Activated CD4-positive, alpha-beta T cell treated with anti-CD3 and anti-CD28 coated beads, Interleukin-2, amount 50 U/mL, for 24 hours (primary cell): ENCODE measurements at regions not wholly inside any gene's neighbourhood (a gene's known extent, or its start where the extent isn't known, plus 50 kb on each side); places are given as distances from the start of the nearest gene placed in this dataset.
"Not testable (repeated sequence)": the region's sequence is repeated elsewhere in the genome, so short reads cannot be mapped to it uniquely, and the experiment has no call there.

ENCODE experiments used
- DNase-seq, 2 donors: peaks; one replicate each; pipeline ENCODE4 v3.0.0-alpha.2; 2020; ENCODE audit warnings: low read depth in 1 of 2, low spot score in 1 of 2

GRCh38 chr4:181843797-181844196 is 399.4 kb upstream of the TENM3 start:
- not testable (repeated sequence) for DNase-seq

- DNase-seq: no peak
Measured at GRCh38 chr4:181845617-181846016, 397.6 kb upstream of the TENM3 start.

DNA sequence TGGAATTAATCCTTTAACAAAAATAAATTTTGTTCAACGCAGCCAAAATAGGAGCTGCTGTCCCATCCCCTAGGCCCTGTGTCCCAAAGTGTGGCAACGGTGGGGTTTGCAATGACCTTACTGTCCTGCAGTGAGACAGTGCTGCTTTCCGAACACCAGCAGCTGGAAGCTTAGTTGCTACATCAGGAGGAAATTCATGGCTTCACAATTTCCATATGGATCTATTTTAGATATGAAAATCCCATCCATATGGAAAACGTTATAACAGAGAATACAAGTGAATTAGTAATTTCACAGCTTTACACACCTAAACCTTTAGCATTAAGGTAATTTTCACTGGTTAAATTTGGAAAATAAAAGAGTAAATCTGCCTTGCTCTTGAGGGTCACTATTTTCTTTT is 396.3 kb upstream of the TENM3 start:
- no peak for DNase-seq

DNA sequence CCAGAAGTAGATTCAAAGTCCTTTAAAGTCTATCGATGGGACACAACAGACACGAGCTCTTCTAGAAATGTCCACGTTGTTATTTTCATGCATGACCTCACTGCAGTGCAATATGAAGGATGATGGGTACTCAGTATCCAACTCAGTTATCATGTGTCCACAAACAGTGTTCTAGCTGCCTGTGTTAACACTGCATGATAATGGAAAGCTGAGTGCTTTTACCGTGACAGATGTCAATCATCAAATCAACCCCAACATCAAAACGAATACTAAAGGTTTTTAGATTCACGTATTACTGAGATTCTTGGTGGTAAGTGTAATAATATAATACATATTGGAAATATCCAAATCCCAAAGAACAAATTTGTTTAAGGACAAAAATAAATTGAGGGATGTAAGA is 394.8 kb upstream of the TENM3 start:
- no peak for DNase-seq

DNA sequence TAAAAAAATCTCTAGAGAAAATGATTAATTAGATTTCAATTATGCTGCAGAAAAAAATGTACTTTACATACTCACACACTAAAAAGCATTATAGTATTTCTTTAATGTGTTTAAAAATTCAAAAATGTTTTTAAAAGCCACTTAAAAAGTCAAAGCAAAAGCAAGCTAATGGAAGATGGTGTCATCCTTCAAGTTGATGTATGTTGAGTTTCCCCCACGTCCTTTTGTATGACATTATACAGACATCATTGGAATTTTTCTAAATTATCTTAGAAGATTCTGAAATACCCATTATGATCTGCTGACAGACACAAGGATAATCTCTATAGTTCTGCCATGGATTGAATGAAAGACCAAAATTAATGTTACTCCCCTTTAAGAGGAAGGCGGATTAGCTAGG is 393.7 kb upstream of the TENM3 start:
- no peak for DNase-seq

- DNase-seq: no peak
Measured at GRCh38 chr4:181853881-181854511, 389.2 kb upstream of the TENM3 start.

GRCh38 chr4:181855307-181855706 is 387.9 kb upstream of the TENM3 start:
- no peak for DNase-seq

DNA sequence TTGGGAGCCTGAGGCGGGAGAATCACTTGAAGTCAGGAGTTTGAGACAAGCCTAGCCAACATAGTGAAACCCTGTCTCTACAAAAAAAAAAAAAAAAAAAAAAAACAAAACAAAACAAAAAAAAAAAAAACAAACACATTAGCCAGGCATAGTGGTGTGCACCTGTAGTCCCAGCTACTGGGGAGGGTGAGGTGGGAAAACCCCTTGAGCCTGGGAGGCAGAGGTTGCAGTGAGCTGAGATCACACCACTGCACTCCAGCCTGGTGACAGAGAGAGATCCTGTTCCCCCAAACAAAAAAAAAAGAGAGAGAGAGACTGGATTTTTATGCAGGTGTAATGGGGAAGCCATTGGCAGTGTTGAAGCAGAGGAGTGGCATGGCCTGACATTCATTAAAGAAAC is 385.7 kb upstream of the TENM3 start:
- DNase-seq: not testable (repeated sequence)

- DNase-seq: no peak
Measured at GRCh38 chr4:181858741-181859140, 384.5 kb upstream of the TENM3 start.

- no peak for DNase-seq
Measured at GRCh38 chr4:181859439-181859838, 383.8 kb upstream of the TENM3 start.

DNA sequence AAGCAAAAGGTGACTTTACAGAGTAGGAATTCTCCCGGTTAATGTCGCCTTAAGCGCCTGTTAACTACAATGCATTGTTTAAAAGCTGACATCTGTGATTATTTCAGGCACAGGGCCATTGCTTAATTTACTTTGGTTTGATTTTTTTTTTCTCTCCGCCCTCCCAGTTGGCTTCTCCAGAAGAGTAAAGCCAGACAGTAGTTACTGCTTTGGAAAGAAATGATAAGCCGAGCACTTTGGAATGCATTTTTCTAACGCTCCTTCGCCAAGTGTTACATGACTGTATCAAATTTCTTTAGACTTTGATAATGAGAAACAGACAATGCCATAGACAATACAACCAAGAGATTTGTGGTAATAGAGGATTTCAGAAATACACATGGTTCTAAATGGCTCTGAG is 383.0 kb upstream of the TENM3 start:
- no peak for DNase-seq

DNA sequence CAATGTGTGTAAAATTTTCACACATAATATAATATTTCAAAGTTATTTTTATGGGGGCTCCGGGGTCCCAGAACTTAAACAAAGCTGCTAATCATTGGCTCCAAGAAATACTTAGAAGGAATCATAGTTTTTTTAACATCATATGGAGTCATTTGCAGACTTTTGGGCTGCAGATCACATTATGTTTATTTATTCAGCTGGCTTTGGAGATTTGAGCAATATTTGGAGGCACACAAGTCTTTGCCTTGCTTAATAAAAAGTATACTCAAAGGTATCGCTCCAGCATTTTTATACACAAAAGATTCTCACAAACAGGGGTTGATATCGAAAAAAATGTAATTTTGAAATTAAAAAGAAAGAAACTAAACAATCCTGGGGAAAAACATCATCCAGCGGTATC is 382.5 kb upstream of the TENM3 start:
- no peak for DNase-seq

- DNase-seq: no peak
Measured at GRCh38 chr4:181863856-181864255, 379.3 kb upstream of the TENM3 start.

- DNase-seq: no peak
Measured at GRCh38 chr4:181870326-181870725, 372.9 kb upstream of the TENM3 start.

GRCh38 chr4:181874602-181875001 is 368.6 kb upstream of the TENM3 start:
- no peak for DNase-seq

DNA sequence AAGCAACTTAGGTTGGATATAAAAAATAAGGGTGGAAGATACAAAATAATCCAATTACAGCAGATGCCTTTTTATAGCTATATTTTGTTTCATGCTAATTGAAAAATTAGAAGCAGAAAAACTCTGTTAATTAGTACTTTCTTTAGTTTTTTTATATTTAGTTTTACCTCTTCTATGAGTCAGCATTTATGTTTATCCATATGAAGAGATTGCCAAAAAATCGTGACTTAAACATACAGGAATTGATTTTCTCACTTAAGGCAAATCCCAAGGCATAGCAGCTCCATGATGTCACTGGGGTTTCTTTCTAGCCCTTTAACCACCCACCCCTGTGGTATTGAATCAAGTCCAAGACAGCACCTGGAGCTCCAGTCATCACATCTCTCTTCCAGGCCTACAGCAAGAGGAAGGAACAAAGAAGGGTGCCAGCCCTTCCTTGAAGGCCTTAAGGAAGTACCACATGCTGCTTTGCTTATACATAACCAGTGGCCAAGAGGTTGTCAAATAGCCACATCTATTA is 365.8 kb upstream of the TENM3 start:
- no peak for DNase-seq

- DNase-seq: no peak
Measured at GRCh38 chr4:181890031-181890430, 353.2 kb upstream of the TENM3 start.

DNA sequence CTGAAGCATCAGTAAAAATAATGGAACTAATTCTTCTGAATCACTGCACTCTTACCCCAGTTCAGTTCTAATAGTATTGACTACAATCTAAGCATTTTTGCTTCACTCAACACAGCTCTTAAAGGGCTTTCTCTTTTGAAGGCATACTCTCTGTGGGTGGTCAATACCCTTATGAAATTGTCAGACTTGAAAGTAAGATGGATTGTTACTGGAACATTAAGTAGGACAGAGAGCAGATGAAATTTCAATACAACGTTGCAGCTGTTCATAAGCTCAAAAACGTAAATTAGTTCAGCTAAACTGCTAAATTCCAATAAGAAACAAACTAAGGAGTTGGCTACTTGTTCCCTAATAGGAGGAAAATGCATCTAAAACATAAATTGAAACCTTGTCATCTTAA is 352.3 kb upstream of the TENM3 start:
- DNase-seq: no peak

DNA sequence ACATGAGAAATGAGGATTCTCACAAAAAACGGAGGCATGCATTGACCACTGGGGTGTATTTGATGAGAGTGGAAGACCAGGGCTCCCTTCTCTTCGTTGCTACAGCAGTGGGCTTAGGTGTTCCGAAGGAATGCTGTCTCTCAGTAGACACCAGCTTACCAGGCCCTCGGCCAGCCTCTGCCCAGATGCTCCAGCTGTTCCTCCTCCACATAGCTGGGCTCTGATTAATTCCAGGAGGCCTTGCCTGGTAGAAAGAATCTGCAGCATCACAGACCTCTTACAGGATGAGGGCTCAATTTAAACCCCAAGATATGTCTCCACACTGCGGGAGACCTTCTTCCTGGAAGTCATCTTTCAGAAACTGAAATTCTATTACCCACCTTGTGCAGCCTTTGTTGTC is 346.6 kb upstream of the TENM3 start:
- DNase-seq: no peak

DNA sequence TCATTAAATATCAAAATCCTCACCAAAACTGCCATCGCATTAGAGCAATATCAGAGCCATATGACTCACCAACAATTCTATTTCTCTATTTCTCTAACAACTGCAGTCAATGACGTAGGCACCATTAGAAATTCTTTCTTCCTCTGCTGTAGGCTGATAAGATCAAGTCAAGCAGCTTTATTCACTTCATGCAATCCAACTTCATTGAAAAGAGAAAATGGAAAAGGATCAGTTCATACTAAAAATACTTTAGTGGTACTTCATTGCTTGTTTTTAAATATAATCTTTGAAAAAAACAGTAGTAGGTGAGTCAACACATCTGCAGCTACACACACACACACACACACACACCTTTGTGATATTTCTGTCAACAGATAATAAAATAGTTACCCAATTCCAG is 345.3 kb upstream of the TENM3 start:
- DNase-seq: no peak

DNA sequence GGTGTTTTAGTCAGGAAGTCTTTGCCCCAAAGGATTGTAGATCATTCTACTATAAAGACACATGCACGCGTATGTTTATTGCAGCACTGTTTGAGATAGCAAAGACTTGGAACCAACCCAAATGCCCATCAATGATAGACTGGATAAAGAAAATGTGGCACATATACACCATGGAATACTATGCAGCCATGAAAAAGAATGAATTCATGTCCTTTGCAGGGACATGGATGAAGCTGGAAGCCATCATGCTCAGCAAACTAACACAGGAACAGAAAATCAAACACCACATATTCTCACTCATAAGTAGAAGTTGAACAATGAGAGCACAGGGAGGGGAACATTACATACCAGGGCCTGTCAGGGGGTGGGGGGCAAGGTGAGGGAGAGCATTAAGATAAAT is 340.8 kb upstream of the TENM3 start:
- DNase-seq: not testable (repeated sequence)

GRCh38 chr4:181905708-181906107 is 337.5 kb upstream of the TENM3 start:
- DNase-seq: no peak

- no peak for DNase-seq
Measured at GRCh38 chr4:181908168-181908567, 335.0 kb upstream of the TENM3 start.
